K562 (cell line): ENCODE measurements at regions not wholly inside any gene's neighbourhood (a gene's known extent, or its start where the extent isn't known, plus 50 kb on each side); places are given as distances from the start of the nearest gene placed in this dataset.
"Not testable (repeated sequence)": the region's sequence is repeated elsewhere in the genome, so short reads cannot be mapped to it uniquely, and the experiment has no call there.

Experiments
- ATAC-seq: fragments of 200-7000 bp; cut with Tn5 transposase; 3 replicates; pipeline ENCODE4 v1.9.1; 2020; ENCODE audit warnings: moderate library complexity
- BruUV-seq: library from RNA; stranded (reverse); fragments of 400-500 nt; replicated peaks from 2 replicates; lab custom pipeline; 2021; lab: Mats Ljungman, UMichigan
- CTCF ChIA-PET: fragments of 300-600 bp; formaldehyde crosslinking; extraction: SDS; loops from one replicate; lab custom pipeline; 2021; ENCODE audit warnings: low intra/inter-chr PET ratio; lab: Yijun Ruan, JAX
- POLR2A ChIA-PET: fragments of 300-600, 350-650 bp; sonication (Branson Sonifier 250); formaldehyde crosslinking; extraction: SDS; loops from one replicate; lab custom pipeline; 2021; ENCODE audit warnings: antibody characterized with exemption, inconsistent platforms; lab: Yijun Ruan, JAX
- DNase-seq, 4 experiments: peaks; one replicate each; pipeline versions ENCODE4 v3.0.0 to v3.0.0-alpha.2; 2011 to 2018; ENCODE audit warnings: low spot score in 3 of 4, mixed read lengths in 3 of 4; ENCODE audit errors: extremely low read depth in 1 of 4
- FAIRE-seq: peaks from 2 replicates; lab custom pipeline; 2011; peaks lifted over from hg19 to GRCh38; lab: Jason Lieb, UNC
- H2AFZ ChIP-seq: 2 replicates; pipeline ENCODE4 v1.6.0; 2011; ENCODE audit warnings: low read depth, low read length, control low read depth, inconsistent platforms
- H3K27ac ChIP-seq: fragments of 200-600 bp; 3 replicates; pipeline ENCODE4 v1.8.0; 2011; ENCODE audit warnings: low read depth, mild to moderate bottlenecking, control low read depth, inconsistent platforms, low read length, moderate library complexity, mixed read lengths; ENCODE audit errors: extremely low read depth
- H3K27me3 ChIP-seq, 2 experiments: fragments of 300-600 bp in 1 of 2; 2 replicates in 1 of 2; 3 replicates in 1 of 2; pipeline versions ENCODE4 v1.6.0 to v1.8.0; 2011; ENCODE audit warnings: inconsistent platforms in 2 of 2, low read length in 2 of 2, mild to moderate bottlenecking in 1 of 2, mixed read lengths in 1 of 2, moderate library complexity in 1 of 2; ENCODE audit not compliant: control insufficient read depth in 2 of 2, insufficient read depth in 2 of 2
- H3K36me3 ChIP-seq: fragments of 300-600 bp; 3 replicates; pipeline ENCODE4 v1.8.0; 2011; ENCODE audit warnings: mild to moderate bottlenecking, low read length, inconsistent platforms; ENCODE audit not compliant: control insufficient read depth, insufficient read depth
- H3K4me1 ChIP-seq, 2 experiments: fragments of 200-600 bp in 1 of 2; replicated peaks in 1 of 2; 2 replicates in 1 of 2; 3 replicates in 1 of 2; pipeline versions ENCODE4 v1.5.1 to v1.8.0; 2011; ENCODE audit warnings: inconsistent platforms in 2 of 2, low read length in 2 of 2, mild to moderate bottlenecking in 1 of 2, mixed read lengths in 1 of 2, moderate library complexity in 1 of 2; ENCODE audit not compliant: control insufficient read depth in 2 of 2, insufficient read depth in 2 of 2
- H3K4me2 ChIP-seq: 2 replicates; pipeline ENCODE4 v1.6.1; 2011; ENCODE audit warnings: low read length, control low read depth, inconsistent platforms, mixed read lengths; ENCODE audit not compliant: insufficient read depth
- H3K4me3 ChIP-seq: fragments of 200-600 bp; sonication (generic), shearing (Covaris generic); 2 replicates; pipeline ENCODE4 v1.5.1; 2016; ENCODE audit warnings: control low read depth, inconsistent platforms
- H3K79me2 ChIP-seq: fragments of 200-600 bp; 3 replicates; pipeline ENCODE4 v1.8.0; 2011; ENCODE audit warnings: low read length, inconsistent platforms; ENCODE audit not compliant: control insufficient read depth, insufficient read depth
- H3K9ac ChIP-seq, 2 experiments: 2 replicates each; pipeline versions ENCODE4 v1.6.0 to v1.6.1; 2011; ENCODE audit warnings: low read depth in 2 of 2, low read length in 2 of 2, control low read depth in 1 of 2, inconsistent platforms in 1 of 2, mild to moderate bottlenecking in 1 of 2, mixed read lengths in 1 of 2; ENCODE audit not compliant: insufficient read depth in 1 of 2
- H3K9me1 ChIP-seq: one replicate; pipeline ENCODE4 v1.6.0; 2011; ENCODE audit warnings: inconsistent platforms, mild to moderate bottlenecking, low read length, moderate library complexity; ENCODE audit not compliant: control insufficient read depth, insufficient read depth
- H3K9me3 ChIP-seq: replicated peaks from 2 replicates; pipeline ENCODE4 v1.5.1; 2011; ENCODE audit warnings: low read depth, low read length, inconsistent platforms; ENCODE audit not compliant: control insufficient read depth, insufficient read depth
- H4K20me1 ChIP-seq: replicated peaks from 2 replicates; pipeline ENCODE4 v1.6.1; 2011; ENCODE audit warnings: low read length, inconsistent platforms, mixed read lengths; ENCODE audit not compliant: control insufficient read depth, insufficient read depth
- EP300 ChIP-seq: IDR thresholded peaks from 2 replicates; pipeline ENCODE4 v1.6.1; 2012; ENCODE audit warnings: low read length, improper control_type of control experiment
- MCM3 ChIP-seq: fragments of 450-650 bp; IDR thresholded peaks from 2 replicates; pipeline ENCODE4 v1.6.1; 2016
- NR2F6 ChIP-seq: fragments of 450-650 bp; formaldehyde crosslinking; IDR thresholded peaks from 2 replicates; pipeline ENCODE4 v1.4.0; 2020; ENCODE audit warnings: mild to moderate bottlenecking
- POLR2G ChIP-seq: fragments of 200-400 bp; formaldehyde crosslinking; IDR thresholded peaks from 2 replicates; pipeline ENCODE4 v1.6.1; 2017; ENCODE audit warnings: low read depth, mild to moderate bottlenecking, antibody characterized with exemption, low read length, moderate library complexity
- ZBTB7A ChIP-seq: IDR thresholded peaks from 2 replicates; pipeline ENCODE4 v1.6.1; 2011; ENCODE audit warnings: low read depth, mild to moderate bottlenecking, low read length, moderate library complexity, borderline replicate concordance; ENCODE audit not compliant: control insufficient read depth
- ZC3H11A ChIP-seq: IDR thresholded peaks from 2 replicates; pipeline ENCODE4 v1.6.1; 2012; ENCODE audit warnings: low read depth, low read length, improper control_type of control experiment
- WGBS: fragments of 100-300 bp; shearing (Covaris generic); methylation state at CpG from one replicate; pipeline ENCODE4 v1.1.6; 2016; ENCODE audit warnings: low coverage, mixed read lengths; ENCODE audit not compliant: insufficient coverage; ENCODE audit errors: missing lambda C conversion rate; 5-methylcytosine and 5-hydroxymethylcytosine counted together
- in situ Hi-C: fragments of 300-500 bp; cut with MboI; formaldehyde crosslinking; loops from 4 replicates; pipeline ENCODE4 v1.15.0; 2018; ENCODE audit warnings: inconsistent platforms, mixed read lengths
- intact Hi-C: fragments of 100-400 bp; cut with micrococcal nuclease; formaldehyde crosslinking; loops from 2 replicates; pipeline ENCODE4 v1.14.2; 2022

DNA sequence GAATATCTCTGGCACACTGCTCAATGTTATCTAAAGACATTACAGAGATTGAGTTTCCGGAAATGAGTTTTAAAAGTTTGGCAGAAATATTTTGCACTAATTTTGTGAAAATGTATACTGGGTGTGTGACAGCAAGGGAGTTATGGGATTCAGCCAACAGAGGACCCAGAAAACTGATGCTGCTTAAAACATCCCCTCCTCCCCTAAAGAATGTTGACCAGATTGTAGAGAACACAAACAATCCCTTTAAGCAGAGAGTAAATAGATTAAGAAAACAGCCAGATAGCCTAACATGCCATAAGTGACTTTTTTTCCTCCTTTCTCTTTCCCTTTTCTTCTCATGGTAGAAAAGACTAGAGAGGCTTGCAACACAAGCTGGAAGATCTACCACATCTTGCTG, 928.0 kb upstream of the ALCAM start:
- 10% methylated on average over 1 of the region's 1 CpG for WGBS
- H3K79me2 ChIP-seq, result no peaks in the 10 kb centered on the region
- no peaks in the 10 kb centered on the region for H3K4me1 ChIP-seq
- H4K20me1 ChIP-seq, result no peaks in the 10 kb centered on the region
- no peaks in the 10 kb centered on the region for H3K9me1 ChIP-seq
- no peak overlapping the region for H2AFZ ChIP-seq
- intact Hi-C loops, result no loop called here
- ATAC-seq, result no peak
- H3K27ac ChIP-seq, result no peak overlapping the region
- no peak overlapping the region for H3K9ac ChIP-seq
- ChIA-PET POLR2A (no interaction called here), CTCF (no interaction called here)
- no TSS peak for BruUV-seq
- no peaks in the 10 kb centered on the region for H3K9me3 ChIP-seq
- H3K36me3 ChIP-seq, result no peaks in the 10 kb centered on the region
- H3K4me2 ChIP-seq, result no peak overlapping the region
- TF ChIP-seq NR2F6 (no peak), EP300 (no peak), MCM3 (no peak), ZBTB7A (no peak), POLR2G (no peak), ZC3H11A (no peak)
- no peak for DNase-seq
- no peak overlapping the region for H3K4me3 ChIP-seq
- H3K27me3 ChIP-seq, result no peaks in the 10 kb centered on the region
- in situ Hi-C loops, result no loop called here
- no peak for FAIRE-seq

GRCh38 chr3:104445252-104445919, 921.3 kb upstream of the ALCAM start:
- FAIRE-seq, BruUV-seq: not testable (repeated sequence)

More at GRCh38 chr3:104445252-104445919, 921.3 kb upstream of the ALCAM start:
- WGBS, result 0% methylated on average over 1 of the region's 9 CpGs
- H3K27ac ChIP-seq, H3K79me2 ChIP-seq, H3K4me1 ChIP-seq, H4K20me1 ChIP-seq, H3K4me2 ChIP-seq, H3K36me3 ChIP-seq, intact Hi-C loops, H3K9me1 ChIP-seq, H3K9me3 ChIP-seq, H3K9ac ChIP-seq, POLR2A ChIA-PET, DNase-seq, CTCF ChIA-PET, H3K4me3 ChIP-seq, in situ Hi-C loops, H3K27me3 ChIP-seq, ATAC-seq, H2AFZ ChIP-seq: not testable (repeated sequence)
